Astrocyte of the cerebellum (primary cell): ENCODE measurements at regions not wholly inside any gene's neighbourhood (a gene's known extent, or its start where the extent isn't known, plus 50 kb on each side); places are given as distances from the start of the nearest gene placed in this dataset.

Source experiments
- DNase-seq: peaks from one replicate; pipeline ENCODE4 v3.0.0-alpha.2; 2011; ENCODE audit warnings: low read depth
- H3K4me3 ChIP-seq: 2 replicates; pipeline ENCODE4 v1.5.1; 2011; ENCODE audit warnings: mild to moderate bottlenecking, low read depth, low read length, moderate library complexity
- in situ Hi-C: cut with HindIII; loops from 2 replicates; pipeline ENCODE4 v1.10.0; 2017; ENCODE audit warnings: low sequenced_read_pairs
- TF ChIP-seq, protein P1 (sequence below): IDR thresholded peaks from 2 replicates; pipeline ENCODE4 v1.5.1; 2012; ENCODE audit warnings: low read length, low read depth, moderate library complexity, mild to moderate bottlenecking; ENCODE audit errors: missing control alignments

DNA sequence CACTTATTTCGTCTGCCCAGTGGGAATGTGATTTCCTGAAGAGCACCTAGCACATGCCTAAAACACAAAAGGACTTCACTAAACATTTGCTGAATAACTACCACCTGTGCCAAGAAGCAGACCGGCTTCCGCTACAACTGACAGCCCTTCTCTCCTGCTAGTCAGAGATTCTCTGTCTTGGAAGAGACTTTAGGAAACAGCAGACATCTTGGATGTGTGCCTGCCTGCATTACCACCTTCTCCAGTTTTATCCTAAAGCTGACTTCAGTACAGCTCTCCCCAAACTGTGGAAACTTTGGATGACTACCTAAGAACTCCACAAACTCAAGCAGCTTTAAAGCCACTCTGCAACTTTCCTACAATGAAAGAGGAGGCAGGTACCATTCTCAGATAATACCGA, 116.5 kb upstream of the MAN2A1 start:
- no peak overlapping the region for H3K4me3 ChIP-seq
- DNase-seq = no peak
- TF ChIP-seq, protein P1, sequence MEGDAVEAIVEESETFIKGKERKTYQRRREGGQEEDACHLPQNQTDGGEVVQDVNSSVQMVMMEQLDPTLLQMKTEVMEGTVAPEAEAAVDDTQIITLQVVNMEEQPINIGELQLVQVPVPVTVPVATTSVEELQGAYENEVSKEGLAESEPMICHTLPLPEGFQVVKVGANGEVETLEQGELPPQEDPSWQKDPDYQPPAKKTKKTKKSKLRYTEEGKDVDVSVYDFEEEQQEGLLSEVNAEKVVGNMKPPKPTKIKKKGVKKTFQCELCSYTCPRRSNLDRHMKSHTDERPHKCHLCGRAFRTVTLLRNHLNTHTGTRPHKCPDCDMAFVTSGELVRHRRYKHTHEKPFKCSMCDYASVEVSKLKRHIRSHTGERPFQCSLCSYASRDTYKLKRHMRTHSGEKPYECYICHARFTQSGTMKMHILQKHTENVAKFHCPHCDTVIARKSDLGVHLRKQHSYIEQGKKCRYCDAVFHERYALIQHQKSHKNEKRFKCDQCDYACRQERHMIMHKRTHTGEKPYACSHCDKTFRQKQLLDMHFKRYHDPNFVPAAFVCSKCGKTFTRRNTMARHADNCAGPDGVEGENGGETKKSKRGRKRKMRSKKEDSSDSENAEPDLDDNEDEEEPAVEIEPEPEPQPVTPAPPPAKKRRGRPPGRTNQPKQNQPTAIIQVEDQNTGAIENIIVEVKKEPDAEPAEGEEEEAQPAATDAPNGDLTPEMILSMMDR = no peak
- in situ Hi-C loops = no loop called here

GRCh38 chr5:109571785-109572184, 117.9 kb upstream of the MAN2A1 start:
- no peak overlapping the region for H3K4me3 ChIP-seq
- TF ChIP-seq, protein P1 = no peak
- no peak for DNase-seq
- in situ Hi-C loops = no loop called here

GRCh38 chr5:109570362-109570874, 119.3 kb upstream of the MAN2A1 start:
- in situ Hi-C loops = no loop called here
- H3K4me3 ChIP-seq = no peak overlapping the region
- no peak for DNase-seq
- TF ChIP-seq, protein P1 = no peak

- H3K4me3 ChIP-seq = no peak overlapping the region
- in situ Hi-C loops = no loop called here
- TF ChIP-seq, protein P1 = no peak
- no peak for DNase-seq
Measured at GRCh38 chr5:109567374-109568044, 122.2 kb upstream of the MAN2A1 start.

GRCh38 chr5:109566361-109566760, 123.4 kb upstream of the MAN2A1 start:
- in situ Hi-C loops = no loop called here
- no peak overlapping the region for H3K4me3 ChIP-seq
- TF ChIP-seq, protein P1 = no peak
- DNase-seq = no peak

GRCh38 chr5:109563739-109564138, 126.0 kb upstream of the MAN2A1 start:
- TF ChIP-seq, protein P1 = no peak
- H3K4me3 ChIP-seq = no peak overlapping the region
- in situ Hi-C loops = no loop called here
- DNase-seq = no peak
